ENCODE measurements at regions not wholly inside any gene's neighbourhood (a gene's known extent, or its start where the extent isn't known, plus 50 kb on each side); places are given as distances from the start of the nearest gene placed in this dataset.

- POLR2A ChIA-PET: no interaction called here
- H3K4me1 Mint-ChIP-seq: no peaks in the 10 kb centered on the region
- no peak overlapping the region for H3K4me3 Mint-ChIP-seq
- H3K9me3 Mint-ChIP-seq: no peaks in the 10 kb centered on the region
- no peaks in the 10 kb centered on the region for H3K27me3 Mint-ChIP-seq
- DNase-seq: no peak
- no peak for ATAC-seq (ENCODE audit: low read depth)
- no peak overlapping the region for H3K27ac Mint-ChIP-seq
- no peaks in the 10 kb centered on the region for H3K36me3 Mint-ChIP-seq
Measured at GRCh38 chr3:148584438-148584837, 113.3 kb upstream of the AGTR1 start.

GRCh38 chr3:148585671-148586379 lies 111.9 kb upstream of the AGTR1 start:
- Mint-ChIP-seq H3K4me1 (no peaks in the 10 kb centered on the region), H3K9me3 (no peaks in the 10 kb centered on the region), H3K27ac (no peak overlapping the region), H3K4me3 (no peak overlapping the region), H3K36me3 (no peaks in the 10 kb centered on the region), H3K27me3 (no peaks in the 10 kb centered on the region)
- POLR2A ChIA-PET: no interaction called here
- ATAC-seq (ENCODE audit: low read depth) (no peak), DNase-seq (no peak)

- Mint-ChIP-seq H3K9me3 (no peaks in the 10 kb centered on the region), H3K4me1 (no peaks in the 10 kb centered on the region), H3K36me3 (no peaks in the 10 kb centered on the region), H3K27ac (no peak overlapping the region), H3K4me3 (no peak overlapping the region), H3K27me3 (no peaks in the 10 kb centered on the region)
- DNase-seq (no peak), ATAC-seq (ENCODE audit: low read depth) (no peak)
- POLR2A ChIA-PET: no interaction called here
Measured at GRCh38 chr3:148588291-148588690, 109.4 kb upstream of the AGTR1 start.

- DNase-seq (no peak), ATAC-seq (ENCODE audit: low read depth) (no peak)
- Mint-ChIP-seq H3K27me3 (no peaks in the 10 kb centered on the region), H3K4me3 (no peak overlapping the region), H3K27ac (no peak overlapping the region), H3K36me3 (no peaks in the 10 kb centered on the region), H3K9me3 (no peaks in the 10 kb centered on the region), H3K4me1 (no peaks in the 10 kb centered on the region)
- POLR2A ChIA-PET: no interaction called here
Measured at GRCh38 chr3:148591525-148591924, 106.2 kb upstream of the AGTR1 start.

- H3K4me3 Mint-ChIP-seq: no peak overlapping the region
- no peaks in the 10 kb centered on the region for H3K27me3 Mint-ChIP-seq
- H3K4me1 Mint-ChIP-seq: no peaks in the 10 kb centered on the region
- H3K36me3 Mint-ChIP-seq: no peaks in the 10 kb centered on the region
- H3K9me3 Mint-ChIP-seq: no peaks in the 10 kb centered on the region
- POLR2A ChIA-PET: no interaction called here
- DNase-seq (no peak), ATAC-seq (ENCODE audit: low read depth) (no peak)
- H3K27ac Mint-ChIP-seq: no peak overlapping the region
Measured at GRCh38 chr3:148598619-148599018, 99.1 kb upstream of the AGTR1 start.

- POLR2A ChIA-PET: no interaction called here
- Mint-ChIP-seq H3K4me3 (no peak overlapping the region), H3K4me1 (no peaks in the 10 kb centered on the region), H3K9me3 (no peaks in the 10 kb centered on the region), H3K27ac (no peak overlapping the region), H3K27me3 (no peaks in the 10 kb centered on the region), H3K36me3 (no peaks in the 10 kb centered on the region)
- DNase-seq (no peak), ATAC-seq (ENCODE audit: low read depth) (no peak)
Measured at GRCh38 chr3:148599481-148599880, 98.2 kb upstream of the AGTR1 start.

- Mint-ChIP-seq H3K4me1 (no peaks in the 10 kb centered on the region), H3K4me3 (no peak overlapping the region), H3K27ac (no peak overlapping the region), H3K36me3 (no peaks in the 10 kb centered on the region), H3K9me3 (no peaks in the 10 kb centered on the region), H3K27me3 (no peaks in the 10 kb centered on the region)
- DNase-seq (no peak), ATAC-seq (ENCODE audit: low read depth) (no peak)
- POLR2A ChIA-PET: no interaction called here
Measured at GRCh38 chr3:148600440-148600839, 97.3 kb upstream of the AGTR1 start.

GRCh38 chr3:148600902-148601765 lies 96.6 kb upstream of the AGTR1 start:
- Mint-ChIP-seq H3K36me3 (no peaks in the 10 kb centered on the region), H3K4me3 (no peak overlapping the region), H3K9me3 (no peaks in the 10 kb centered on the region), H3K27ac (no peak overlapping the region), H3K4me1 (no peaks in the 10 kb centered on the region), H3K27me3 (no peaks in the 10 kb centered on the region)
- POLR2A ChIA-PET: no interaction called here
- no peak for ATAC-seq (ENCODE audit: low read depth)
- no peak for DNase-seq

- DNase-seq: no peak
- Mint-ChIP-seq H3K27ac (no peak overlapping the region), H3K9me3 (no peaks in the 10 kb centered on the region), H3K4me1 (no peaks in the 10 kb centered on the region), H3K27me3 (no peaks in the 10 kb centered on the region), H3K36me3 (no peaks in the 10 kb centered on the region), H3K4me3 (no peak overlapping the region)
- POLR2A ChIA-PET: no interaction called here
- no peak for ATAC-seq (ENCODE audit: low read depth)
Measured at GRCh38 chr3:148601766-148602685, 95.7 kb upstream of the AGTR1 start.

GRCh38 chr3:148604270-148605085 lies 93.2 kb upstream of the AGTR1 start:
- H3K4me3 Mint-ChIP-seq: no peak overlapping the region
- POLR2A ChIA-PET: no interaction called here
- no peak for ATAC-seq (ENCODE audit: low read depth)
- DNase-seq: no peak
- no peaks in the 10 kb centered on the region for H3K27me3 Mint-ChIP-seq
- no peaks in the 10 kb centered on the region for H3K9me3 Mint-ChIP-seq
- H3K27ac Mint-ChIP-seq: no peak overlapping the region
- no peaks in the 10 kb centered on the region for H3K36me3 Mint-ChIP-seq
- no peaks in the 10 kb centered on the region for H3K4me1 Mint-ChIP-seq

- no peak for ATAC-seq (ENCODE audit: low read depth)
- no peaks in the 10 kb centered on the region for H3K4me1 Mint-ChIP-seq
- no peak for DNase-seq
- no peaks in the 10 kb centered on the region for H3K36me3 Mint-ChIP-seq
- H3K9me3 Mint-ChIP-seq: no peaks in the 10 kb centered on the region
- H3K4me3 Mint-ChIP-seq: no peak overlapping the region
- H3K27me3 Mint-ChIP-seq: no peaks in the 10 kb centered on the region
- no peak overlapping the region for H3K27ac Mint-ChIP-seq
- POLR2A ChIA-PET: no interaction called here
Measured at GRCh38 chr3:148605521-148605920, 92.2 kb upstream of the AGTR1 start.

- H3K27me3 Mint-ChIP-seq: no peaks in the 10 kb centered on the region
- no peak for ATAC-seq (ENCODE audit: low read depth)
- no peaks in the 10 kb centered on the region for H3K4me1 Mint-ChIP-seq
Measured at GRCh38 chr3:148606979-148607378, 90.7 kb upstream of the AGTR1 start.

GRCh38 chr3:148607491-148607890 lies 90.2 kb upstream of the AGTR1 start:
- no peaks in the 10 kb centered on the region for H3K4me1 Mint-ChIP-seq
- POLR2A ChIA-PET: no interaction called here
- H3K27ac Mint-ChIP-seq: no peak overlapping the region
- no peaks in the 10 kb centered on the region for H3K27me3 Mint-ChIP-seq
- H3K9me3 Mint-ChIP-seq: no peaks in the 10 kb centered on the region
- H3K4me3 Mint-ChIP-seq: no peak overlapping the region
- DNase-seq (no peak), ATAC-seq (ENCODE audit: low read depth) (no peak)
- H3K36me3 Mint-ChIP-seq: no peaks in the 10 kb centered on the region

More at GRCh38 chr3:148606979-148607378, 90.7 kb upstream of the AGTR1 start:
- no peaks in the 10 kb centered on the region for H3K9me3 Mint-ChIP-seq
- H3K36me3 Mint-ChIP-seq: no peaks in the 10 kb centered on the region
- no peak overlapping the region for H3K27ac Mint-ChIP-seq
- H3K4me3 Mint-ChIP-seq: no peak overlapping the region
- POLR2A ChIA-PET: no interaction called here
- DNase-seq: no peak

All from activated naive CD8-positive, alpha-beta T cell treated with anti-CD3 and anti-CD28 coated beads, Interleukin-2, amount 10 ng/mL, durations not matched to agents 7 days and 5 days (primary cell).